ENCODE measurements at regions not wholly inside any gene's neighbourhood (a gene's known extent, or its start where the extent isn't known, plus 50 kb on each side); places are given as distances from the start of the nearest gene placed in this dataset.
"Not testable (repeated sequence)": the region's sequence is repeated elsewhere in the genome, so short reads cannot be mapped to it uniquely, and the experiment has no call there.

DNA sequence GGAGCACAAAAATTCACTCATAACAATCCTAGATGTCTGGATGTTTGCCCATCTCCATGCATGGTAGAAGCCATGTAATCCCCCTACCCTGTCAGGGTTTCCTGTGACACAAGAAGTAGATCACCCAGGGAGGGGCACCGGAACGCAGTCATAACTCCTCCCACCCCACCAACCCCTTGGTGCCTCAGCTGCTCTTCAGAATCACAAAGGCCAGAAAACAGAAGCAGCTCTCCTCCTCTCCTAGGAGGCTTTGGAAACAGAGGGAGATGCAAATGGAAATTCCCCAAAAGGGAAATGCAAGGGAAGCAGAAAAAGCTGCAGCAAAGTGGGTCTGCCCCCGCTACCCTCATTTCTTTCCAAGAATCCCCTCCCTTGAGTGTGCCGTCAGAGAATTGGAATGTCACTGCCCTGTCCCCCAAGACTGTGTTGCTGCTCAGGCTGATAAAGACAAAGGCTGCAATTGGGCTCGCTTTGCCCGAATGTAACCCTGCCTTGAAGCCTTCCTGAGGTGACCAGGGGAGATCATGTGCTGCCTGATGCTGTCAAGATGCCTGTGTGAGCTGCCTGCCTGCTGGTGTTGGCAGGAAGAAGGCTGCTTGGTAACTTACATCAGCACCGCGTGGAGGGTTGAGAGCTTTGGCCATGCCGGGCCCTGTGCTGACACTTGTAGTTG lies 65.5 kb upstream of the ABCA1 start:
- no TSS peak for BruUV-seq (replicated peaks)
- no peak overlapping the region for H3K4me2 ChIP-seq (ENCODE audit: low read length)
- H3K4me1 ChIP-seq (ENCODE audit: insufficient read depth, low read length, poor library complexity, severe bottlenecking) = peaks cover 16% of the 10 kb centered on the region
- no peak overlapping the region for H2AFZ ChIP-seq (ENCODE audit: low read length)
- H4K20me1 ChIP-seq (ENCODE audit: insufficient read depth, low read length) = no peaks in the 10 kb centered on the region
- H3K4me3 ChIP-seq (ENCODE audit: low read depth, low read length, poor library complexity, severe bottlenecking) = no peak overlapping the region
- CTCF ChIA-PET (ENCODE audit: unreplicated experiment) = no interaction called here
- H3K27ac ChIP-seq (ENCODE audit: low read depth, low read length, poor library complexity, severe bottlenecking) = no peak overlapping the region
- H3K9me2 ChIP-seq (ENCODE audit: insufficient read depth, low read length) = no peaks in the 10 kb centered on the region
- no peaks in the 10 kb centered on the region for H3K36me3 ChIP-seq (ENCODE audit: insufficient read depth, low read length)
- intact Hi-C loops (cut with micrococcal nuclease; ENCODE audit: unreplicated experiment) = no loop called here
- no peaks in the 10 kb centered on the region for H3K9me3 ChIP-seq (ENCODE audit: low read length)
- TF ChIP-seq CTCF (conservative IDR thresholded peaks at IDR 0.05; ENCODE audit: low read length) (no peak), EZH2phosphoT487 (IDR thresholded peaks at IDR 0.05; ENCODE audit: borderline replicate concordance, low read depth, low read length) (no peak)
- DNase-seq (ENCODE audit: low spot score) = no peak
- POLR2A ChIA-PET = interaction anchor here (0.8 to 1.3 kb wide), 4 partner anchors 8 to 463 kb away, joined by 3 to 6 read pairs (median 4); no protein-coding TSS in a partner anchor
- H3K79me2 ChIP-seq (ENCODE audit: insufficient read depth, low read depth, low read length) = no peaks in the 10 kb centered on the region

DNA sequence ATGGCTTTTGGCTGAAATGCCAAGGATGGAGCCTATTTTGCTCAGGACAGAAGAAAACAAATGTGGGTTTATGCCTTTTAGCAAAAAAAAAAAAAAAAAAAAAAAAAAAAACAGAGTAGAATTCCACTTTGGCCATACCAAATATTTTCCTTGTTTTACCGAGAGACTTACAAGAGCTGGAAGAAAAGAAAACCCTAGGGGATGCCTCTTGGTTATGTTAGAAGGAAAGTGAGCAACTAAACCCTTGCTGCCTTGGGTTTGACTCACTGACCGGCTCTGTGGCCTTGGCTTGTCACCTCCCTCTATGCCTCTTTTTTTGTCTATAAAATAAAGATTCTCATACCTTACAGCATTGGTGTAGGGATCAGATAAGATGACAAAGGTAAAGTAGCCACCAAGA lies 69.6 kb upstream of the ABCA1 start:
- Histone ChIP-seq H3K9me2 (ENCODE audit: insufficient read depth, low read length) (no peaks in the 10 kb centered on the region), H3K4me1 (ENCODE audit: insufficient read depth, low read length, poor library complexity, severe bottlenecking) (no peaks in the 10 kb centered on the region), H3K27ac (ENCODE audit: low read depth, low read length, poor library complexity, severe bottlenecking) (no peak overlapping the region), H3K79me2 (ENCODE audit: insufficient read depth, low read depth, low read length) (no peaks in the 10 kb centered on the region), H2AFZ (ENCODE audit: low read length) (peak overlapping the region; percentile 55; the same call in 1 of the 2 replicates), H3K4me3 (ENCODE audit: low read depth, low read length, poor library complexity, severe bottlenecking) (no peak overlapping the region), H3K9me3 (ENCODE audit: low read length) (no peaks in the 10 kb centered on the region), H4K20me1 (ENCODE audit: insufficient read depth, low read length) (no peaks in the 10 kb centered on the region), H3K36me3 (ENCODE audit: insufficient read depth, low read length) (no peaks in the 10 kb centered on the region), H3K4me2 (ENCODE audit: low read length) (no peak overlapping the region)
- no peak for DNase-seq (ENCODE audit: low spot score)
- ChIA-PET POLR2A (interaction anchor here (0.6 to 2.0 kb wide), 5 partner anchors 13 to 414 kb away, joined by 3 to 12 read pairs (median 3); no protein-coding TSS in a partner anchor), CTCF (ENCODE audit: unreplicated experiment) (no interaction called here)
- no TSS peak for BruUV-seq (replicated peaks)
- TF ChIP-seq CTCF (conservative IDR thresholded peaks at IDR 0.05; ENCODE audit: low read length) (no peak), EZH2phosphoT487 (IDR thresholded peaks at IDR 0.05; ENCODE audit: borderline replicate concordance, low read depth, low read length) (no peak)
- intact Hi-C loops (cut with micrococcal nuclease; ENCODE audit: unreplicated experiment) = no loop called here

DNA sequence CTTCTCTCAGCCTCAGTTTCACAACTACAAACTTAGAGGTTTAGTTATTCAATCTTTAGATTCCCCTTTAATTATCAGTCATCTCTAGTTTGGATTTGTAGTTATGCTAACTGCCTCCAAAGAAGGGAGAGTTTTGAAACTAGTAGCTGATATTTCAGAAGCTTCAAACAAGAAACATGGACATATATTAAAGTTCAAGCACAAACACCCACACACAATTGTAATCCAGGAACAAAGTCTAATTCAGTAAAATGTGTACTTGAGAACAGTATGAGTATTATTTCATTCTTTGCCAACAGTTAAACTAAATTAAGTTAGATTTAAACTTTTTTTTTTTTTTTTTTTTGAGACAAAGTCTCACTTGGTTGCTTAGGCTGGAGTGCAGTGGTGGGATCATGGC lies 71.2 kb upstream of the ABCA1 start:
- intact Hi-C loops (cut with micrococcal nuclease; ENCODE audit: unreplicated experiment) = no loop called here
- Histone ChIP-seq H2AFZ (ENCODE audit: low read length) (no peak overlapping the region), H3K36me3 (ENCODE audit: insufficient read depth, low read length) (no peaks in the 10 kb centered on the region), H3K4me3 (ENCODE audit: low read depth, low read length, poor library complexity, severe bottlenecking) (no peak overlapping the region), H3K27ac (ENCODE audit: low read depth, low read length, poor library complexity, severe bottlenecking) (no peak overlapping the region), H3K4me1 (ENCODE audit: insufficient read depth, low read length, poor library complexity, severe bottlenecking) (no peaks in the 10 kb centered on the region), H3K9me2 (ENCODE audit: insufficient read depth, low read length) (no peaks in the 10 kb centered on the region), H4K20me1 (ENCODE audit: insufficient read depth, low read length) (no peaks in the 10 kb centered on the region), H3K79me2 (ENCODE audit: insufficient read depth, low read depth, low read length) (no peaks in the 10 kb centered on the region), H3K9me3 (ENCODE audit: low read length) (no peaks in the 10 kb centered on the region), H3K4me2 (ENCODE audit: low read length) (no peak overlapping the region)
- ChIA-PET CTCF (ENCODE audit: unreplicated experiment) (interaction anchor here (0.5 kb wide), 1 partner anchor 1133 kb away, joined by 3 read pairs; no protein-coding TSS in a partner anchor), POLR2A (interaction anchor here (0.6 to 2.0 kb wide), 5 partner anchors 15 to 1208 kb away, joined by 3 to 9 read pairs (median 4); no protein-coding TSS in a partner anchor)
- TF ChIP-seq CTCF (conservative IDR thresholded peaks at IDR 0.05; ENCODE audit: low read length) (no peak), EZH2phosphoT487 (IDR thresholded peaks at IDR 0.05; ENCODE audit: borderline replicate concordance, low read depth, low read length) (no peak)
- no TSS peak for BruUV-seq (replicated peaks)
- DNase-seq (ENCODE audit: low spot score) = no peak

- DNase-seq (ENCODE audit: low spot score); H4K20me1 ChIP-seq (ENCODE audit: insufficient read depth, low read length); BruUV-seq (replicated peaks); CTCF ChIA-PET (ENCODE audit: unreplicated experiment); H3K79me2 ChIP-seq (ENCODE audit: insufficient read depth, low read depth, low read length); H2AFZ ChIP-seq (ENCODE audit: low read length); H3K36me3 ChIP-seq (ENCODE audit: insufficient read depth, low read length); POLR2A ChIA-PET; H3K9me3 ChIP-seq (ENCODE audit: low read length); H3K4me1 ChIP-seq (ENCODE audit: insufficient read depth, low read length, poor library complexity, severe bottlenecking); H3K9me2 ChIP-seq (ENCODE audit: insufficient read depth, low read length); H3K27ac ChIP-seq (ENCODE audit: low read depth, low read length, poor library complexity, severe bottlenecking); H3K4me2 ChIP-seq (ENCODE audit: low read length); intact Hi-C loops (cut with micrococcal nuclease; ENCODE audit: unreplicated experiment); H3K4me3 ChIP-seq (ENCODE audit: low read depth, low read length, poor library complexity, severe bottlenecking): not testable (repeated sequence)
Observed at GRCh38 chr9:105000529-105000928, 72.6 kb upstream of the ABCA1 start.

All from OCI-LY7 (cell line).